HG02981 (cell line): ENCODE measurements at regions not wholly inside any gene's neighbourhood (a gene's known extent, or its start where the extent isn't known, plus 50 kb on each side); places are given as distances from the start of the nearest gene placed in this dataset.

Experiments
- ATAC-seq: cut with Tn5 transposase; IDR thresholded peaks from one replicate; pipeline ENCODE4 v1.9.1; 2021; ENCODE audit warnings: mild to moderate bottlenecking, moderate library complexity; ENCODE audit not compliant: unreplicated experiment

GRCh38 chr4:135605076-135605475, 1403.5 kb upstream of the PABPC4L start:
- no peak for ATAC-seq

- ATAC-seq: no peak
These were observed 1402.9 kb upstream of the PABPC4L start for GRCh38 chr4:135604531-135604930.

- ATAC-seq: no peak
These were observed 1399.8 kb upstream of the PABPC4L start for GRCh38 chr4:135601351-135601750.

- ATAC-seq: no peak
These were observed 1396.6 kb upstream of the PABPC4L start for GRCh38 chr4:135598151-135598550.

- no peak for ATAC-seq
These were observed 1392.9 kb upstream of the PABPC4L start for GRCh38 chr4:135594521-135594920.

GRCh38 chr4:135575041-135575440, 1373.5 kb upstream of the PABPC4L start:
- no peak for ATAC-seq

- ATAC-seq: no peak
These were observed 1371.7 kb upstream of the PABPC4L start for GRCh38 chr4:135573251-135573650.

GRCh38 chr4:135564090-135564489, 1362.5 kb upstream of the PABPC4L start:
- ATAC-seq: no peak

GRCh38 chr4:135553213-135553612, 1351.6 kb upstream of the PABPC4L start:
- ATAC-seq: no peak

- ATAC-seq: no peak
These were observed 1350.5 kb upstream of the PABPC4L start for GRCh38 chr4:135552131-135552530.

- ATAC-seq: no peak
These were observed 1347.1 kb upstream of the PABPC4L start for GRCh38 chr4:135548711-135549110.

GRCh38 chr4:135545616-135546317, 1344.2 kb upstream of the PABPC4L start:
- no peak for ATAC-seq

GRCh38 chr4:135538698-135539097, 1337.1 kb upstream of the PABPC4L start:
- ATAC-seq: no peak

GRCh38 chr4:135533053-135533452, 1331.5 kb upstream of the PABPC4L start:
- ATAC-seq: no peak

- ATAC-seq: no peak
These were observed 1330.5 kb upstream of the PABPC4L start for GRCh38 chr4:135532132-135532531.

- no peak for ATAC-seq
These were observed 1313.7 kb upstream of the PABPC4L start for GRCh38 chr4:135515295-135515694.

- no peak for ATAC-seq
These were observed 1309.0 kb upstream of the PABPC4L start for GRCh38 chr4:135510582-135510981.

GRCh38 chr4:135508006-135508714, 1306.6 kb upstream of the PABPC4L start:
- ATAC-seq: no peak

GRCh38 chr4:135497563-135498152, 1296.1 kb upstream of the PABPC4L start:
- no peak for ATAC-seq

GRCh38 chr4:135492439-135492838, 1290.8 kb upstream of the PABPC4L start:
- ATAC-seq: no peak

GRCh38 chr4:135485371-135485770, 1283.8 kb upstream of the PABPC4L start:
- no peak for ATAC-seq

GRCh38 chr4:135476272-135476671, 1274.7 kb upstream of the PABPC4L start:
- ATAC-seq: no peak
